Progenitor cell of endocrine pancreas (in vitro differentiated cells): ENCODE measurements at regions not wholly inside any gene's neighbourhood (a gene's known extent, or its start where the extent isn't known, plus 50 kb on each side); places are given as distances from the start of the nearest gene placed in this dataset.

Source experiments
- DNase-seq: peaks from one replicate; pipeline ENCODE4 v3.0.0; 2021; ENCODE audit warnings: low spot score; ENCODE audit not compliant: unreplicated experiment
- H3K27ac Mint-ChIP-seq: 2 replicates; pipeline ENCODE4 v1.8.0; 2021; ENCODE audit warnings: mild to moderate bottlenecking, moderate library complexity, mixed read lengths
- H3K27me3 Mint-ChIP-seq: 2 replicates; pipeline ENCODE4 v1.8.0; 2021; ENCODE audit warnings: mixed read lengths
- H3K36me3 Mint-ChIP-seq: 2 replicates; pipeline ENCODE4 v1.8.0; 2022; ENCODE audit warnings: mixed read lengths; ENCODE audit not compliant: insufficient read depth
- H3K4me1 Mint-ChIP-seq: 2 replicates; pipeline ENCODE4 v1.8.0; 2021; ENCODE audit warnings: low read depth, mixed read lengths
- H3K4me3 Mint-ChIP-seq: 2 replicates; pipeline ENCODE4 v1.8.0; 2021; ENCODE audit warnings: low read depth, mild to moderate bottlenecking, moderate library complexity, mixed read lengths
- H3K9me3 Mint-ChIP-seq: 2 replicates; pipeline ENCODE4 v1.8.0; 2021; ENCODE audit warnings: low read depth, mixed read lengths
- CTCF ChIP-seq: fragments of 200-600 bp; sonication (generic); IDR thresholded peaks from one replicate; pipeline ENCODE4 v1.5.0; 2021; ENCODE audit warnings: antibody characterized with exemption, mild to moderate bottlenecking; ENCODE audit not compliant: unreplicated experiment

GRCh38 chr18:67243799-67244587 is 272.5 kb downstream of the DSEL start:
- TF ChIP-seq CTCF: no peak
- Mint-ChIP-seq H3K4me3 (no peak overlapping the region), H3K4me1 (peaks cover 1% of the 10 kb centered on the region), H3K9me3 (no peaks in the 10 kb centered on the region), H3K36me3 (no peaks in the 10 kb centered on the region), H3K27me3 (no peaks in the 10 kb centered on the region), H3K27ac (no peak overlapping the region)
- no peak for DNase-seq

GRCh38 chr18:67242001-67242400 is 274.5 kb downstream of the DSEL start:
- Mint-ChIP-seq H3K27ac (no peak overlapping the region), H3K27me3 (no peaks in the 10 kb centered on the region), H3K9me3 (no peaks in the 10 kb centered on the region), H3K4me1 (peaks cover 1% of the 10 kb centered on the region), H3K36me3 (no peaks in the 10 kb centered on the region), H3K4me3 (no peak overlapping the region)
- no peak for TF ChIP-seq CTCF
- DNase-seq: no peak

GRCh38 chr18:67241299-67241698 is 275.2 kb downstream of the DSEL start:
- no peak overlapping the region for H3K4me3 Mint-ChIP-seq

GRCh38 chr18:67239826-67240225 is 276.7 kb downstream of the DSEL start:
- H3K27ac Mint-ChIP-seq: no peak overlapping the region
- H3K36me3 Mint-ChIP-seq: no peaks in the 10 kb centered on the region
- DNase-seq: no peak
- peaks cover 1% of the 10 kb centered on the region for H3K4me1 Mint-ChIP-seq
- H3K9me3 Mint-ChIP-seq: no peaks in the 10 kb centered on the region
- no peaks in the 10 kb centered on the region for H3K27me3 Mint-ChIP-seq
- TF ChIP-seq CTCF: no peak
- no peak overlapping the region for H3K4me3 Mint-ChIP-seq

More at GRCh38 chr18:67241299-67241698, 275.2 kb downstream of the DSEL start:
- H3K36me3 Mint-ChIP-seq: no peaks in the 10 kb centered on the region
- H3K4me1 Mint-ChIP-seq: peaks cover 1% of the 10 kb centered on the region
- H3K9me3 Mint-ChIP-seq: no peaks in the 10 kb centered on the region
- DNase-seq: no peak
- TF ChIP-seq CTCF: no peak
- H3K27me3 Mint-ChIP-seq: no peaks in the 10 kb centered on the region
- no peak overlapping the region for H3K27ac Mint-ChIP-seq

DNA sequence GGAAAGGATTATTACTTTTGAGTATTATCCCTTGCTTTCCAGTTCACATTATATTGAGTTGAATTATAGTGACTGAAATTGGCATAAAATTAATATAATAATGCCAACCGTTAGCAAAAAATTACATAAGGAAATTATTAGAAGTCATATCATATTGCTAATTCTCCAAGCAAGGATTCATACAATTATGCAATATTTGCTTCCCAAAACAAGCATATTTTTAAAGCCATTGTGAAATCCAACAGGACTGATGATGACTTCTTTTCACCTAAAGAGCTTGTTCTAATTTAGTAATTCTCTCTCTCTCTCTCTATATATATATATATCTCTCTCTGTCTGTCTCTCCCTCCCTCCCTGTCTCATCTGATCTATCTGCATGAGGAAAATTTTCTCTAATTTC is 283.5 kb downstream of the DSEL start:
- DNase-seq: no peak
- H3K27ac Mint-ChIP-seq: no peak overlapping the region
- no peak overlapping the region for H3K4me3 Mint-ChIP-seq
- H3K36me3 Mint-ChIP-seq: no peaks in the 10 kb centered on the region
- TF ChIP-seq CTCF: no peak
- H3K4me1 Mint-ChIP-seq: no peaks in the 10 kb centered on the region
- peaks cover 3% of the 10 kb centered on the region for H3K9me3 Mint-ChIP-seq
- no peaks in the 10 kb centered on the region for H3K27me3 Mint-ChIP-seq
